Neuron (in vitro differentiated cells): ENCODE measurements at regions not wholly inside any gene's neighbourhood (a gene's known extent, or its start where the extent isn't known, plus 50 kb on each side); places are given as distances from the start of the nearest gene placed in this dataset.

Experiments
- H2AFZ ChIP-seq: one replicate; pipeline ENCODE4 v1.6.1; 2013; ENCODE audit warnings: low read depth, mild to moderate bottlenecking, inconsistent platforms, low read length, moderate library complexity
- H3K27me3 ChIP-seq: one replicate; pipeline ENCODE4 v1.6.1; 2013; ENCODE audit warnings: low read length; ENCODE audit not compliant: insufficient read depth
- H3K36me3 ChIP-seq: one replicate; pipeline ENCODE4 v1.6.1; 2013; ENCODE audit warnings: low read length; ENCODE audit not compliant: insufficient read depth
- H3K4me1 ChIP-seq: one replicate; pipeline ENCODE4 v1.6.1; 2013; ENCODE audit warnings: low read length; ENCODE audit not compliant: insufficient read depth
- H3K4me3 ChIP-seq: 2 replicates; pipeline ENCODE4 v1.5.1; 2013; ENCODE audit warnings: mild to moderate bottlenecking, low read length, moderate library complexity
- H3K9me3 ChIP-seq: one replicate; pipeline ENCODE4 v1.6.1; 2013; ENCODE audit warnings: low read length

- no peaks in the 10 kb centered on the region for H3K4me1 ChIP-seq
- no peaks in the 10 kb centered on the region for H3K9me3 ChIP-seq
- H3K36me3 ChIP-seq = no peaks in the 10 kb centered on the region
- no peak overlapping the region for H2AFZ ChIP-seq
- H3K27me3 ChIP-seq = no peaks in the 10 kb centered on the region
- no peak overlapping the region for H3K4me3 ChIP-seq
Observed at GRCh38 chr17:72438783-72439182, 318.0 kb downstream of the SOX9 start.

- Histone ChIP-seq H3K9me3 (no peaks in the 10 kb centered on the region), H3K27me3 (no peaks in the 10 kb centered on the region), H3K4me1 (no peaks in the 10 kb centered on the region), H3K4me3 (no peak overlapping the region), H2AFZ (no peak overlapping the region), H3K36me3 (no peaks in the 10 kb centered on the region)
Observed at GRCh38 chr17:72439893-72440502, 319.2 kb downstream of the SOX9 start.

- H3K27me3 ChIP-seq = no peaks in the 10 kb centered on the region
- H3K4me3 ChIP-seq = no peak overlapping the region
- H2AFZ ChIP-seq = no peak overlapping the region
- H3K4me1 ChIP-seq = no peaks in the 10 kb centered on the region
- H3K36me3 ChIP-seq = no peaks in the 10 kb centered on the region
- H3K9me3 ChIP-seq = peaks cover 3% of the 10 kb centered on the region
Observed at GRCh38 chr17:72440961-72441360, 320.1 kb downstream of the SOX9 start.

GRCh38 chr17:72441909-72442308, 321.1 kb downstream of the SOX9 start:
- H3K9me3 ChIP-seq = peaks cover 3% of the 10 kb centered on the region
- H3K4me3 ChIP-seq = no peak overlapping the region
- H3K36me3 ChIP-seq = no peaks in the 10 kb centered on the region
- no peaks in the 10 kb centered on the region for H3K4me1 ChIP-seq
- no peak overlapping the region for H2AFZ ChIP-seq
- H3K27me3 ChIP-seq = no peaks in the 10 kb centered on the region

- H2AFZ ChIP-seq = no peak overlapping the region
- no peaks in the 10 kb centered on the region for H3K36me3 ChIP-seq
- H3K9me3 ChIP-seq = peaks cover 3% of the 10 kb centered on the region
- H3K4me3 ChIP-seq = no peak overlapping the region
- no peaks in the 10 kb centered on the region for H3K4me1 ChIP-seq
- no peaks in the 10 kb centered on the region for H3K27me3 ChIP-seq
Observed at GRCh38 chr17:72444517-72445054, 323.8 kb downstream of the SOX9 start.

- Histone ChIP-seq H3K9me3 (peaks cover 3% of the 10 kb centered on the region), H3K27me3 (no peaks in the 10 kb centered on the region), H3K4me1 (no peaks in the 10 kb centered on the region), H3K36me3 (no peaks in the 10 kb centered on the region), H2AFZ (no peak overlapping the region), H3K4me3 (no peak overlapping the region)
Observed at GRCh38 chr17:72445055-72445991, 324.5 kb downstream of the SOX9 start.

GRCh38 chr17:72446118-72446517, 325.3 kb downstream of the SOX9 start:
- no peaks in the 10 kb centered on the region for H3K36me3 ChIP-seq
- no peak overlapping the region for H3K4me3 ChIP-seq
- H3K4me1 ChIP-seq = no peaks in the 10 kb centered on the region
- H2AFZ ChIP-seq = no peak overlapping the region
- peaks cover 3% of the 10 kb centered on the region for H3K9me3 ChIP-seq
- no peaks in the 10 kb centered on the region for H3K27me3 ChIP-seq

- Histone ChIP-seq H3K27me3 (no peaks in the 10 kb centered on the region), H3K36me3 (no peaks in the 10 kb centered on the region), H2AFZ (no peak overlapping the region), H3K4me3 (no peak overlapping the region), H3K9me3 (peaks cover 3% of the 10 kb centered on the region), H3K4me1 (no peaks in the 10 kb centered on the region)
Observed at GRCh38 chr17:72446525-72447250, 325.9 kb downstream of the SOX9 start.

GRCh38 chr17:72447251-72447640, 326.4 kb downstream of the SOX9 start:
- H3K9me3 ChIP-seq = peaks cover 3% of the 10 kb centered on the region
- no peaks in the 10 kb centered on the region for H3K4me1 ChIP-seq
- H2AFZ ChIP-seq = no peak overlapping the region
- no peaks in the 10 kb centered on the region for H3K27me3 ChIP-seq
- H3K36me3 ChIP-seq = no peaks in the 10 kb centered on the region
- no peak overlapping the region for H3K4me3 ChIP-seq

- Histone ChIP-seq H3K9me3 (peaks cover 3% of the 10 kb centered on the region), H3K36me3 (no peaks in the 10 kb centered on the region), H3K4me1 (no peaks in the 10 kb centered on the region), H3K4me3 (no peak overlapping the region), H3K27me3 (no peaks in the 10 kb centered on the region), H2AFZ (no peak overlapping the region)
Observed at GRCh38 chr17:72448019-72448418, 327.2 kb downstream of the SOX9 start.

GRCh38 chr17:72452286-72453173, 331.7 kb downstream of the SOX9 start:
- H3K4me3 ChIP-seq = no peak overlapping the region
- H3K36me3 ChIP-seq = no peaks in the 10 kb centered on the region
- no peaks in the 10 kb centered on the region for H3K27me3 ChIP-seq
- H3K9me3 ChIP-seq = no peaks in the 10 kb centered on the region
- no peaks in the 10 kb centered on the region for H3K4me1 ChIP-seq
- no peak overlapping the region for H2AFZ ChIP-seq

GRCh38 chr17:72454342-72454741, 333.5 kb downstream of the SOX9 start:
- Histone ChIP-seq H3K27me3 (no peaks in the 10 kb centered on the region), H3K4me1 (no peaks in the 10 kb centered on the region), H3K36me3 (no peaks in the 10 kb centered on the region), H3K4me3 (no peak overlapping the region), H3K9me3 (no peaks in the 10 kb centered on the region), H2AFZ (no peak overlapping the region)
